ENCODE measurements at regions not wholly inside any gene's neighbourhood (a gene's known extent, or its start where the extent isn't known, plus 50 kb on each side); places are given as distances from the start of the nearest gene placed in this dataset.
"Not testable (repeated sequence)": the region's sequence is repeated elsewhere in the genome, so short reads cannot be mapped to it uniquely, and the experiment has no call there.

GRCh38 chr15:92763459-92763858, 107.9 kb upstream of the FAM174B start:
- DNase-seq: no peak

GRCh38 chr15:92768131-92768530, 112.6 kb upstream of the FAM174B start:
- DNase-seq: not testable (repeated sequence)

DNA sequence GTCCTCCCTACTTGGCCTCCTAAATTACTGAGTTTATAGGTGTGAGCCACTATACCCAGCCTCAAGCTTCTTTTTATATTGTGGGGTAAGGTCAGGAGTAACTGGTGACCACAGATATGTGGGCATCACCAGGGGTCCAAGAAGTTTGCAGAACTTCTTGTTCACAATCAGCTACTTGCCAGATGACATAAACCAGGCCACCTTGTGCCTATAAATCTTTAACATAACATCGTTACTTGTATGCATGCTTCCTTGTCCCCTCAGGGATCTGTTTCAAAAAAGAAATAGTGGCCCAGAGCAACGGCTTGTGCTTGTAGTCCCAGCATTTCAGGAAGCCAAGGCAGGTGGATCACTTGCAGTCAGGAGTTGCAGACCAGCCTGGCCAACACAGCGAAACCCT, 115.1 kb upstream of the FAM174B start:
- DNase-seq: no peak

GRCh38 chr15:92772061-92772460, 116.5 kb upstream of the FAM174B start:
- DNase-seq: no peak

DNA sequence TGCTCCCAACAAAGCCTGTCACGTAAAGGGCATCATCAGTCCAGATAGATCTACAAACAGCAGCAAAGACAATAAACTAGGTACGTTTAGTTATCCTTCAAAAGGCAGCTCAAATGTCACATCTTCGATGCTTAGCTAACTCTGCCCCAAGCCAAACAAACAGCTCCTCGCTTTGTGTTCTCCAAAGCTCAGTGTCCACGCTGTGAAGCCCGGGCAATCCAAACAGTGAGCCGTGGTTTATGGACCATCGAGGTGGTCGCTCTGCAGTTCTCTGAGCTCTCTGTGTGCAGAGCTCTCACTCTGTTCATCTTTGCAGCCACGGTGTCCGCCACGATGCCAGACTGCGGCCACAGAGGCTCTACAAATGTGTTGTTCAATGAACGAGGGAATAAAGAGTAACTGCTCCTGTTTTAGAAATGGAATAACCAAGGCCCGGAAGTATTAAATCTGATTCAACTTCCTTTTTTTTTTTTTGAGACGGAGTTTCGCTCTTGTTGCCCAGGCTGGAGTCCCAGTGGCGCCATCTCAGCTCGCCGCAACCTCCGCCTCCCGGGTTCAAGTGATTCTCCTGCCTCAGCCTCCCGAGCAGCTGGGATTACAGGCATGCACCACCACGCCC, 117.2 kb upstream of the FAM174B start:
- no peak for DNase-seq

GRCh38 chr15:92773340-92773739, 117.8 kb upstream of the FAM174B start:
- no peak for DNase-seq

DNA sequence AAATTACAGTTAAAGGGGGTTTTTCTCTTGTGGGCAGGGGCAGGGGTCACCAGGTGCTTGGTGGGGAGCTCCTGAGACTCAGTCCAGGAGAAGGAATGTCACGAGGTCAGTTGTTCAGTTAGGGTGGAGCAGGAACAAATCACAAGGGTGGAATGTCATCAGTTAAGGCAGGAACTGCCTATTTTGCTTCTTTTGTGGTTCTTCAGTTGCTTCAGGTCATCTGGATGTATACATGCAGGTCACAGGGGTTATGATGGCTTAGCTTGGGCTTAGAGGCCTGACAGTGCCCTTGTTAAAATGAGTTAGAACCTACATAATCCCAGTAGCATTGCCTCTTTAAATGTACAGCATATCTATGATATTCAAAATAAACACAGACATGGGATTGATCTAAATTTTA, 120.2 kb upstream of the CHD2 start:
- no peak for DNase-seq

- DNase-seq: no peak
Observed at GRCh38 chr15:92780843-92781242, 119.3 kb upstream of the CHD2 start.

DNA sequence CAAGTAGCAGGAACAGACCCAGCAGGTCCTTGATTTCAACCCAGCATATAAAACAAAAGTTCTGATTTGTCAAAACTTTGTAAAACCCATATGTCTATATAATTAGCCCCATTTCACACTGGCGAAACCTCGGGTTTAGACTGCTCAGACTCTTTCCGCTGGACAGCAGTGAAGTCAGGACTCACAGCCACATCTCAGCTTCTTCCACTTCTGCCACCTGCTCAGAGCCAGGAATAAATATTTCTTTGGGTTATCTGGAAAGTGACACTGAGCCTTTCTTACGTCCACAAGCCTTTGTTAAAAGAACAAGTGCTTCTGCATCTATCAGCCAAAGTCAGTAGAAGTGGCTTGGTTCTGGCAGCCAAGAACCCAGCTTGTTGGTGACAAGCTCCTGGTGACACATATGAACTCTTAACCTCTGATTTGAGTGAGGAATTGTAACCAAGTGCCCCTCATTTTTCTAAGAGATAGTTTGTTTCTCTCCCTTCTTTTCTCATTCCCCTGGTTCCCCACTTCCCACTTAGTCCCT, 118.1 kb upstream of the CHD2 start:
- no peak for DNase-seq

GRCh38 chr15:92787116-92787515, 113.0 kb upstream of the CHD2 start:
- DNase-seq: no peak

DNA sequence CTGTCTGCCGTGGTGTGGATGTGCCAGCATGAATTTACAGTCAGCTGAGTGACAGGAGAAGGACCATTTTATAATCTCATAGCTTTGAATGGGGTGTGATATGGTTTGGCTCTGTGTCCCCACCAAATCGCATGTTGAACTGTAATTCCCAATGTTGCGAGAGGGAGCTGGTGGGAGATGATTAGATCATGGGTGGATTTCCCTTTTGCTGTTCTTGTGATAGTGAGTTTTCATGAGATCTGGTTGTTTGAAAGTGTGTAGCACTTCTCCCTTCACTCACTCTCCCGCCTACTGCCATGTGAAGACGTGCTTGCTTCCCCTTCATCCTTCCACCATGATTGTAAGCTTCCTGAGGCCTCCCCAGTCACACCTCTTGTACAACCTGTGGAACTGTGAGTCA, 111.9 kb upstream of the CHD2 start:
- DNase-seq: no peak

- DNase-seq: not testable (repeated sequence)
Observed at GRCh38 chr15:92788793-92789192, 111.3 kb upstream of the CHD2 start.

- DNase-seq: no peak
Observed at GRCh38 chr15:92796161-92796611, 103.9 kb upstream of the CHD2 start.

DNA sequence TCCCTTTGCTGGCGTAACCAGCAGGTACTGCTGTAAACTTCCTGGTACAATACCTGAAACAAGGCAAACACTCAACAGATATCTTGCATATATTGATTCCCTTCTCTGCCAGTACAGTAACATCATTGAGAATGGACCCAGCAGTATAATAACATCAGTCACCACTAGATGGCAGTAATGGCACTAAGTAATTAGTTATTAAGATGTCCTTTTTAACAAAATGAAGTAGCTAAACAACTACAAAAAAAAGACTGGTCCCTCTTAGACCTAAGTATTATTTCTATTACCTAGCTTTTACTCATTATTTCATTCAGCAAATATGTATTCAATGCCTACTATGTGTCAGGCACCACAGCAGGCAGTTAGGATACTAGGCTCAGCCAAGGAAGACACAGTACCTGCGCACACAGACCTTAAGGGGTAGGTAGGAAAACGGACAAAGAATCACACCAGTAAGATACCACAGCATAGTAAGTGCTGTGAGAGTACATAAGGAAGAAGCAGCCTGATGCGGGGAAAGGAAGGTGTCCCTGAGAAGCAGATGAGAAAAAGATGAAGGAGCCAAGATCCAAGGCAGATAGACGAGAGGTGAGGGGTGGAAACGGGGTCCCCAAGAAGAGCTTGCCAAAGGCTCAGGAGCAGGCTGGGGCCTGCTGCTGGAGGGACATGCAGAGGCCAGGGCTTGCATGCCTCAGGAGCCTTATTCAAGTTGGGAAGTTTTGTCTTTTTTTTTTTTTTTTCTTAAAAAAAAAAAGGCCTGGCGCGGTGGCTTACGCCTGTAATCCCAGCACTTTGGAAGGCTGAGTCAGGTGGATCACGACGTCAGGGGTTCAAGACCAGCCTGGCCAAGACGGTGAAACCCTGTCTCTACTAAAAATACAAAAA, 102.7 kb upstream of the CHD2 start:
- DNase-seq: no peak

GRCh38 chr15:92800013-92800412, 100.1 kb upstream of the CHD2 start:
- DNase-seq: no peak

DNA sequence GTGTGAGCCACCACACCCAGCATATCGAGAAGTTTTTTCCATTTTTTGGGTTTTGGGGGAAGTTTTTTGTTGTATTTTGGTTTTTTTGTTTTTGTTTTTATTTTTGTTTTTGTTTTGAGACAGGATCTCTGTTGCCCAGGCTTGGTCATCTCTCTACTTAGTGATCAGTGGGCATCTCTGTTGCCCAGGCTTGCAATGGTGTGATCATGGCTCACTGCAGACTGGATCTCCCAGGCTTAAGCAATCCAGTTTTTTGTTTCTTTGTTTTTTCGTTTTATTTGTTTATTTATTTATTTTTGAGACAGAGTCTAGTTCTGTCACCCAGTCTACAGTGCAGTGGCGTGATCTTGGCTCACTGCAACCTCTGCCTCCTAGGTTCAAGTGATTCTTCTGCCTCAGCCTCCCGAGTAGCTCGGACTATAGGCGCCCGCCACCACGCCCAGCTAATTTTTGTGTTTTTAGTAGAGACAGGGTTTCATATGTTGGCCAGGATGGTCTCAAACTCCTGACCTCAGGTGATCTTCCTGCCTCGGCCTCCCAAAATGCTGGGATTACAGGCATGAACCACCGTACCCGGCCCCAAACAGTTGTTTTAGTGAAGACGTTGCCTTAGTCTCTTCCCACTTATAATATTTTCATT, 99.6 kb upstream of the CHD2 start:
- not testable (repeated sequence) for DNase-seq

- not testable (repeated sequence) for DNase-seq
Observed at GRCh38 chr15:92801056-92801773, 98.9 kb upstream of the CHD2 start.

DNA sequence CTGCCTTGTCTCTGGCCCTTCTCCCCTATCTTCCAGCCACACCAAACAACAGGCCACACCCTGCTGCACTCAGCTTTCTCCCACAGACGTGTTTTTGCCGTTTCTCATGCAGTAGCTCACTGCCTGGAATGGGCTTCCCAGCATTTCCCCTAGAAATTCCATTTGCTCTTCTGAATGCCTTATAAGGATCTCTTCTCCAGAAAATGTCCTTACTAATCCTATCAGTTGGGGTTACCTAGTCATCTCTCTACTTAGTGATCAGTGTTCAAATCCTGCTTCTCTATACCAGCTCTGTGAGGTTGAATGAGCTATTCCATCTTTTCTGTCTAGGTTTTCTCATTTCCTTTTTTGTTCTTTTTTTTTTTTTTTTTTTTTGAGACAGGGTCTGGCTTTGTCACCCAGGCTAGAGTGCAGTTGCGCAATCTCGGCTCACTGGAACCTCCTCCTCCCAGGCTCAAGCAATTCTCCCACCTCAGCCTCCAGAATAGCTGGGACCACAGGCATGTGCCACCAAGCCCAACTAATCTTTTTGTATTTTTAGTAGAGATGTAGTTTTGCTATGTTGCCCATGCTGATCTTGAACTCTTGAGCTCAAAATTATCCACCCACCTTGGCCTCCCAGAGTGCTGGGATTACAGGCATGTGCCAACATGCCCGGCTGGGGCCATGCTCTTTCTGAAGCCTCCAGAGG, 98.2 kb upstream of the CHD2 start:
- no peak for DNase-seq

DNA sequence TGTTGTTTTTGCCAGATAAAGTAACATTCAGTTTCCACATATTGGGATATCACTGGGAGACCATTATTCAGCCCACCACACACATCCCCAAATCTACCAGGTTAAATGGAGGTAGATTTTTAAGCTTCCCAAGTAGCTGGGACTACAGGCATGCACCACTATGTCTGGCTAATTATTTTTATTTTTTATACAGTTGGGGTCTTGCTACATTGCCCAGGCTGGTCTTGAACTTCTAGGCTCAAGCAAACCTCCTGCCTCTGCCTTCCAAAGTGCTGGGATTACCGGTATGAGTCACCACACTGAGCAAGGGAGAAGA, 96.6 kb upstream of the CHD2 start:
- no peak for DNase-seq

DNA sequence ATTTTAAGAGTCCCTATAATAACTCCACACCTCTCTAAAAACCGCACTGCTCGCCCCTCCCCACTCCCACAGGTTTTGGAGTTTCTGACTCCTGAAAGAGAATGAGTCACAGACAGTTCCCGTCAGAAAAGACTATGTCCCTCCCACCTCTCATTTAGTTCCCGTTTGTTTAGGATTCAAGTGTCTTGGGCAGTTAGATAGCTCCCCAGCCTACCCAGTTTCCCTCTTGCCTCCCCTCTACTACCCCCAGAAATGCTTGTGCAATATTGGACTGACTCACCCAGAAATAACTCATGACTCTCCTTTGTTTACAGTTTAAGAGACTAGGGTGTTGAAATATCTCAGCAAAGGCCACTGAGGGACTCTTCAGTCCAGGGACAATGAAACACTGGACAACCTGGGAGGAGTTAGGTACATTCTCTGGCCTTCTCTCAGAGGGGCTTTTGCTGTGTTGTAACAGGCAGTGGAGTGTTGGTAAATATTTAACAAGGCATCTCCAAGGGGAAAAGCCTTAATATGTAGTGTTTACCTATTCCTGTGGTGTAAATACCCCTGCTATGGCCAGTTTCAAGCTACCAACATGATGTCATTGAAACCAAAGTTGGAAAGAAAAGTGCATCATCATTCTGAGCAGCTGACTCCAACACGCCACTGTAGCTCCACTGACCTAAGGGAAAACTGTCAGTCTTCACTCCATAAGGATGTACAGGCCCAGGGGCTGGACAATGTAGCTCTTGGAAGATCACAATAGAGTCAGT, 96.1 kb upstream of the CHD2 start:
- no peak for DNase-seq

- not testable (repeated sequence) for DNase-seq
Observed at GRCh38 chr15:92804610-92804936, 95.6 kb upstream of the CHD2 start.
